GM18858 (cell line): ENCODE measurements at regions not wholly inside any gene's neighbourhood (a gene's known extent, or its start where the extent isn't known, plus 50 kb on each side); places are given as distances from the start of the nearest gene placed in this dataset.
"Not testable (repeated sequence)": the region's sequence is repeated elsewhere in the genome, so short reads cannot be mapped to it uniquely, and the experiment has no call there.

Experiments
- ATAC-seq: cut with Tn5 transposase; IDR thresholded peaks from one replicate; pipeline ENCODE4 v1.9.1; 2021; ENCODE audit not compliant: unreplicated experiment

DNA sequence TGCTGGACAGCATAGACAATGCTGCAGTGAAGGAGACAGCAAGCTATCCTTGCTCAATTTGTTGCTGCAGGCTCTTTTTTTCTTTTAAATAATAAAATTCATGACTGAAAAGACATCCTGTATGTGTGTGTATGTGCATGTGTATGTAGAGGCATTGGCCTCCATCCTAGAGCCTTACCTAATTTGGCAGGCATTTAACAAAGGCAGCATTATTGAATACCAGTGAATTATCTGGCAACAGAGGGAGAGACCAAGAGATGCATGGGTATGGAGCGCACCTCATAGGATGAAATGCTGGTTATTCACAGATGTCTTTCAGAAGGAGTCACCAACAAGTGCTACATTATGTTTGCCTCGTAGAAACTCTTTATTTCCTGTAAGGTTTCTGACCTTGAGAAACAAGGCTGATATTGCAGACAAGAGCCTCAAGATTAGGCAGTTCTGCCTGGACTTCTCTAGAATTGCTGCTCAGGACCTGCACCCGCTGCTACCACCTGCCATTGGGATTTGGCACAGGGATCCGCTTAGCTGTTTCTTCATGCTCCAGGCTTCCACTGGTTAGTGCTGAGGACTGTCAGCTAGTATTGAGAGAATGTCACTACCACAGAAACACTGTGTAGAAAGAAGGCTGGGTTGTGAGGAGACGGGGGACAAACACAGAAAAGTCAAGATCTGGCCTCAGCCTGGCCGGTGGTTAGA, 247.7 kb upstream of the RFX3 start:
- ATAC-seq: no peak

DNA sequence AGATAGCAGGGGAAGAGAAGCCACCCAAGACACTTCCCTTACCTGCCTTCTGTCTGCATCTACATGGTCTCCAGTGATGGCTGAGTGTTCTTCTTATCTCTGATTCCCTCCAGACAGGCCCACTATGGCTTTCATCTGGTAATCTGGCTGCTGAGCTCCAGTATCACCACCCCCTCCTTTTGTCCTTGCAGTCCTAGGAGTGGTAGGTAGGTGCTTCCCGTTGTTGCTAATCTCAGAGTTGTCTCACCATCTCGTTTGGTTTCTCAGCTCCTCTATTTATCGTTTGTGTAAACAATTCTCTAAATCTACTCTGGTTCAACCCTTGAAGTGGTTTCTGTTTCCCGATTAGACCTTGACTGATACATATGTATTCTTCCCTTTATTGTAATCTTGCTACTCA, 243.8 kb upstream of the RFX3 start:
- ATAC-seq: no peak

DNA sequence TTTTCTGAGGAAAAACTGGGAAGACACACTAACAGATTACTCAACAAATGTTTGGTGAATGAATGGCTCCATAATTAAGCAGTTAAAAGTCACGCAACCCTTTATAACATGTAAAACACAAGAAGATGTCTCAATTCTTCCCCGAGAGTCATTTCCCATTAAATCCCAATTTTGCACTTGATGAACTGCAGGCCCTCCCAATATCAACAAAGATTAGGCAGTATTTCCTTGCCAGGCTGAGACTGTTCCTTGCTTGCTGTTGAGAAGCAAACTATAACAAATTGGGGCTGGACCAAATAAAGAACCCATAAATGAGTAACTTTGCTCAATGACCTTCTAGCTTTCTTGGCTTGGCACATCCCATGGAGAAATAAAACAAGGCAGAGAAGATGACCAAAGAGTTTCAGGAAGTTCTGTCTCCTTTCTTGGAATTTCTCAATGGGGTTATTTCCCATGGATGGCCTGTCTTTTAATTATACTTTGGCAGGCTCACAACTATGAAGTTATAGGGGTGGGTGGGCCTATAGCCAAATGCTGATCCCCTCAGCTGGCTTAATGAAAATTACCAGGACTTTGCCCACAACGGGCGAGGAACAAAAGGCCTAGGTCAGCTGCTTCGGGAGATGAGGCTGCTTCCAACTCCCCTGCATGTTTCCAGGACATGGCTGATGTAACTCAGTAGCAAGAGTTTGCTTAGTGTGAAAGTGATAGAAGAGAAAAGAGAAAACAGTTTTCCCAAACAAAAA, 243.1 kb upstream of the RFX3 start:
- no peak for ATAC-seq

DNA sequence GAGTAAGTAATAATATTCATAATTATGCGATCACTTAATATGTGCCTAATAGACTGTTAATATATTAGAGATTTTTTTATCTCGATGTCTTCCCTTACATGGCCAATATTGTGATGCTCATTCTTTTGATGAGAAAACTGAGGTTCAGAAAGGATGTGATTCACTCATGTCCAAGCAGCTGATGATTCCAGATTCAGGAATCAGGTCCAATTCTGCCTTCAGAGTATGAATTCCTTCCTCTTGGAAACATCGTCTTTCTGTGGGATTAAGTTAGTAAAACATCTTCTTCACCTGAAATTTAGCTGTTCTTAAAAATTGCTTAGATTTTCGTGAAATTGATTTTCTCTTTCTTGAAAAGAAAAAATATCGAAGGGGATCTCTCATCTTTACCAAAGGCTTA, 242.5 kb upstream of the RFX3 start:
- ATAC-seq: no peak

DNA sequence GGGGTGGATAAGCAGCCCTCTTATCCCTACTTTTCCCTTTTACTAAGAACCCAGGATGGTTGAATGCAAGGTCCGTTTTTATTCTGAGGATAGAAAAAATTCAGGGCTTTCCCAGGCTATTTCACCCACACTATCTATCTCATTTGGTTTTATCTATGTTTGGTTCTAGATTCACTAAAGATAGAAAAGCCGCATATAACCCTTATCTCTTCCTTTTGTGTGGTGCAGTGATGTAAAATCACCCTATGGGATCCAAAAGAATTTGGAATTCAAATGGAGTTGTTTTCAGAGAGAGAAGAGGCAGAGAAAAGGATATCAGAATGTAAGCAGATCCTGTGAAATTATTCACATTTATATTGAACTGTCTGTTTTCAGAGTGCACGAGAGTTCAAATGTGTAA, 236.3 kb upstream of the RFX3 start:
- ATAC-seq: no peak

DNA sequence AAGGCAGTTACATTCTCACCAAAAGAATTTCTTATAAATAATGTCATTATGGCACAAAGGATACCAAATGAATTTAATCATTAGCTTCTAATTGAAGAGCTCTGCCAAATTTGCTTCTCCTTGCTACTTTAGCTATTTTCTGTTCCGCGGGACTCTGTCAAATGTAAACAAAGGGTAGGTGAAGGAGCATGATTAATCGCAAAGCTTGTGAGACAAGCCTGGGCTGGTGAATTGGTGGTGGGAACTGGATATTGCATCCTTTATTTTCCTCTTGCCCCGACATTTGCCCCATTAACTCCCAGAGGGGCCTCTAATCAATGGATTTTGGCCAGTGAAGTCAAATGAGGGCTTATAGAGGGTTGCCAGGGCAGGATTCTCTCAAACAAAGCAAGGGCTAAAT, 234.2 kb upstream of the RFX3 start:
- no peak for ATAC-seq

DNA sequence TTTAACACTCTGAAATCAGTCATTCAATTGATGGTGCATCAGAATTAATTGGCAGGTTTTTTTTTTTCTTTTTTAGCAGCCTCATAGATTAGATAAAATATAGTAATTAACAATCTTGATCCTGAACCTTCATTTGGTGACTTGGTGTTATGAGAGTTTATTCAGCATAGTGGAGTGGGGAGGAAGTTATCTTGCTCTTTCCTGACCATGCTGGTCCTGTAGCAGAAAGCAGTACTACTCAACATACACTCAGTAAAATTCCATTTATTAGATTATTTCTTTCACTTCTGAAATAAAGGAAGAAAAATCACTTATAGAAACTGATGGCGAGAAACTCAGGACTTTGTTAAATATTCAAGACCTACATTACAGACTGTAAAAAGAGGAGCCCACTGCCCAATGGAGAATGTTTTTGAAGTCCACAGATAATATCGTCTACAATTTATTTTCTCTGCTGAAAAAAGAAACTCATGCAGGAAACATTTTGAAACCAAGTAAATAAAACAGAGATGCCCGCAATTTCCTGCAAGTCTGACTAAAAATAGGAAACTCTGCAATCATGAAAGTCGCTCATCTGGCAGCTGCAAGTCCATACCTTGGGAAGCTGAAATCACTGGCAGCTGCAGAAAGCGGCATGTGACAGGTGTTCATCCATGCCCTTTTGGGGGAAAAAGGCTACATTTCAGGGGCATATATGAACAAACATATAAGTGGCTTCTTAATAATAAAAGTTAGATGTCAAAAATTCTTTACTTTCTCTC, 233.2 kb upstream of the RFX3 start:
- ATAC-seq: no peak

DNA sequence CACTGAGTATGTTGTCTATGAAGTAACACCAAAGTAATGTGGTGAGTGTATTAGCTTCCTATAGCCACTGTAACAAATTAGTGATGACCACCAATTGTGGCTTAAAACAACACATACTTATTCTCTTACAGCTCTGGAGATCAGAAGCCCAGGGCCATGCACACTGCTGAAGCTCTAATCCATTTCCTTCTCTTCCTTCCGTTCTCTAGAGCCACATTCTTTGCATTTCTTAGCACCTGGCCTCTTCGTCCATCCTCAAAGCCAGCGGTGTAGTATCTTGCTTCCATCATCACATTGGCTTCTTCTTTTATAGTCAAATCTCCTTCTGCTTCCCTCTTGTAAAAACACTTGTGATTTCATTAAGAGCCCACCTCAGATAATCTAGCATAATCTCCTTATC, 230.3 kb upstream of the RFX3 start:
- ATAC-seq: no peak

DNA sequence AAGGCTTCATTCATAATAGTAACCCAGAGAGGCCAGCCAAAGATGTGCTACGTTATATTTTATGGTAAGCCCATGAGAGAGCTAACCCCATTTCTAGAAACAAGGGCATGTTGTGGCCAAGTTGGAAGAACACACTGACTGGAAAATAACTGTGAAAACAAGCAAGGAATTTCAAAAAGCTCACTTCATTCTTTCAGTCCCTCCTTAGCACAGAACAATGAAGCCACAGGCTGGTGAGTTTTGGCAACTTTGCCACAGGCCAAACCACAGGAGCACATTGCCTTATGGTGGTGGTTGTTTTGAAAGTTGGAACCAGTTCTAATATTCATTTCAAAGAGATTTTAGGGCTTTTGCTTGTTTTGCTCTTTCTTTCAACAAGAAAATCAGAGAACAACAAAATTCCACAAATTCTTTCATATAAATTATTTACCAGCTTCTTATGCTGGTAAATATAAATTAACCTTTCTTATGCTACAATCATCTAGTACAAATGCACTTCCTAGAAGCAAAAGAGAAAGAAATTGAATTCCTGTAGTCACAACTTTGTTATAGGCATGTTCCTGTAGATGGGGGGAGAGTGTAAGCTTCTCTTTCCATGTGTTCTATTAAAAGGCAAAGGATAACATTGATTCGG, 225.4 kb upstream of the RFX3 start:
- no peak for ATAC-seq

DNA sequence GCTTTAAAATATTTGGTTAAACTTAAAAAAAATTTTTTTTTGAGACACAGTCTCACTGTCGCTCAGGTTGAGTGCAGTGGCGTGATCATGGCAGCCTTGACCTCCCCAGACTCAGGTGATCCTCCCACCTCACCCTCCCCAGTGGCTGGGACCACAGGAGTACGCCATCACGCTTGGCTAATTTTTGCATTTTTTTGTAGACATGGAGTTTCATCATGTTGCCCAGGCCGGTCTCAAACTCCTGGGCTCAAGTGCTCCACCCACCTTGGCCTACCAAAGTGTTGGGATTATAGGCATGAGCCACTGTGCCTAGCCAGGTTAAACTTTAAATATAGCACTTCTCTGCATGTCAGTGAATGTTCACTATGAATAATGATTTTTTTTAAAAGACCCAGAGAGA, 224.5 kb upstream of the RFX3 start:
- ATAC-seq: no peak

DNA sequence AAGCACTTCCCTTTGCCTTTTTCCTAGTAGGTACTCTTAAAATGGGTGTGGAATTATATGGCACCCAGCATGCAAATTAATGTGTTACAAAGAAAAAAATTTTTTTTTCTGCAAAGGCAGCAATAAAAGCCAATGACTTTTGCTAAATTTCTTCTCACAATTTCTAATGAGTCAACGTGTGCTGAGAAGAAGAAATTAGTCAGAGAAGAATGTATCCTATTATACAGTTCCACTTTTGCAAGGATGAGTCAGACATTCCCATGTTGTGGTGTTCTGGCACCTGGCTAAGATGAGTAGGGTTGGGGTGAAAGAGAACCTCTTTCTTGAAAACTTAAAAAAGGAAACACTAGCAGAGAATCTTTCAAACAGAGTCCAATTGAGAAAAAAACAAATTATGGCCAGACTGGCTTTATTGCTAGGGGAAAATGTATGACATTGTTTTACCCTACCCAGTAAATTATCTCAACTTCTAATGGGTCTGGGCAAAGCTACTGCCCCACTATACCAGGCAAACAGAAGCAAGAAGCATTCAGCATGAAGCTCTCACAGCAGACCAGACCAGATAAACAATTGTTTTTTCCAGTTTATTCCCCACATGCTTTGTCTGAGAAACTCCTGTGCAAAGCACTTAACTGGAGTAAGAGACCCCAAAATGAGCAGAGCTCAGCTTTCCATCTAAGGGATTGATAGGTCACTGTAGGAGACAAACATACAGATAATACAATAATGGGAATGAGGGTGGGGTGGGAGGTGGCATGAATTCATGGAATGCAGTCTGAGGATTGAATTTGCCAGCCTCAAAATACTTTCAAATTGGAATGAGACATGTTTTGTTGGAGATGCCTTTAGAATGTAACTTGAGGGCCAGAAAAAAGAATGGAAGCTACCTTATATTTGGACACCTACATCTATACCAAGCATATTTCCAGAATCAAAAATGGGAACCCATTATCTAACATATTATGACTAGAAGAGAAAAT, 220.8 kb upstream of the RFX3 start:
- ATAC-seq: no peak

DNA sequence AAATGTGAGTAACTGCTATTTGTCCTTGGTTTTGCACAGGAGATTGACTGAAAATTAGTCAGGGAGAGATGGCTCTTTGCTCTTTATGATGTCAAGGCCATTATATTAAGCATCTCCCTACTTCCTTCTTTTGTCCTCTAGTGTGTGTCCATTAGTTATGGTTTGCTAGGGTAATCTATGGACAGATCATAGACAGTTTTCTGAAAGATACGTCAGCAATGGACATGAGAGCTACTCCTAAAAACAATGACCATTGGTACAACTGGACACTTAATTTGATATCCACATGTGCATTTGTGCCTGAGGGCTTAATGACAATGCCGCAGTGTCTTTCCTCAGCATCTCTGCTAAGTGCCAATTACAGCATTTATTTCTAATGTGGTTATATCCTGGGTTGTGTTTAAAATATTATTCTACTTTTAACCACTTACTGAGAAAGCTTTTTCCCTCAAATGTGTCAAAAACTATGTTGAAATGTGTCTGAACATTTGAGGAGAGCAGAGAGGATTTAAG, 218.2 kb upstream of the RFX3 start:
- no peak for ATAC-seq

DNA sequence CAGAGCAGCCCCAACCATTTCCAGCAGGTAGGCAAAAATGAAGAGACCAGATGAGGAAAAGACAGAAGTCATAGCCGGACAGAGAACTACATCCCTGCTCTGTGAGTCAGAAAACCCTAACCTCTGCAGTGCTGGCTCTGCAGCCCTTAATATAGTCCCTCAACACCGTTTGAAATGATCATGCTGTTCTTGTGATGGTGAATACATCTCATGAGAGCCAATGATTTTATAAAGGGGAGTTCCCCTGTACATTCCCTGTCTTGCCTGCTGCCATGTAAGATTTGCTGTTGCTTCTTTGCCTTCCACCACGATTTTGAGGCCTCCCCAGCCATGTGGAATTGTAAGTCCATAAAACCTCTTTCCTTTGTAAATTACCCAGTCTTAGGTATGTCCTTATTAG, 216.8 kb upstream of the RFX3 start:
- ATAC-seq: no peak

DNA sequence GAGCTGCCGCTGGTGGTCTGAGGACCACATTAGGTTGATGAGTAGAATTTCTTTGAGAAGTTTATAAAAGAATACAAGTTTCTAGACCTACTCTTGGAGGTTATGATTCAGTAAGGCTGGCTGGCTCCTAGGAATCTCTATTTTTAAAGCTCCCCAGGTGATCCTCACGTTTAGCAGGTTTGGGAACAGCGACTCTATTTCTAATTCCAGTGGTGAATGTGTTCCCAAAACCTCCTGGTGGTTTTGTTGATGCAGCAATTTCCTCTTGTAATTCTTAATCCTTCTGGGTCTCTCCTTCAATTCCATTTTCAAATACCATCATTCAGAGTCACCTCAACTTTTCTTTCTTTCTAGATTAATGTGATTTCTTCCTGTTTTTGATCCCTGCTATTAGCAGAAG, 215.9 kb upstream of the RFX3 start:
- no peak for ATAC-seq

DNA sequence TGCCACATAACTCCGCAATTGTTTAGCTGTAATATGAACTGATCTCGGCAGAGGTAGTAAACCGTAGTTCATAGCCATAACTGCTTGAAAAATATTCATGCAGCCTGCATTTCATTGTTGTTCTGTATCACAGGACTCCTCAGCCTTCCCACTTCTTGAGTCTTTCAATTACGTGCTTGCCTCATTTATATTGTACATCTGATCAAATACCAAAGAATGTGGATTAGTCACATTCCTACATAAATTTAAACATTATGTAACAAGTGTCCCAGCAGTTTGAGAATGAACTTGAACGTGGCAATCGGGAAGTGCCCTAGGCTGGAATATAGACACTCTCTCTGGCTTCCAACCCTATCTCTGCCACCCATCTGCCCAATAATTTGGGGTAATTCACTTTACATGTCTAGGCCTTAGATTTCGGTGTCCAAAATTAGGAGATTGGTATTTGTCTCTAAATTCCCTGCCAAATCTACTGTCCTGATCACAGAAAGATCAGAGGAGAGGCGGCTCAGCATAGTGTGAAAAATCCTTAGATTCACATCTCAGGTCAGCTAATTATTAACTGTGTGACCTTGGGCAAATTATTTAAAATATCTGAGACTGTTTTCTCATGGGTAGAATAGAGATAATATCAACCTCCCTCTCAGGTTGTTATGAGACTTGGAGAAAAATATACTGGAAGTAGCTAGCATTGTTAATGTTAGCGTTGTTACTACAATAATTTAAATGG, 215.1 kb upstream of the RFX3 start:
- ATAC-seq: no peak

DNA sequence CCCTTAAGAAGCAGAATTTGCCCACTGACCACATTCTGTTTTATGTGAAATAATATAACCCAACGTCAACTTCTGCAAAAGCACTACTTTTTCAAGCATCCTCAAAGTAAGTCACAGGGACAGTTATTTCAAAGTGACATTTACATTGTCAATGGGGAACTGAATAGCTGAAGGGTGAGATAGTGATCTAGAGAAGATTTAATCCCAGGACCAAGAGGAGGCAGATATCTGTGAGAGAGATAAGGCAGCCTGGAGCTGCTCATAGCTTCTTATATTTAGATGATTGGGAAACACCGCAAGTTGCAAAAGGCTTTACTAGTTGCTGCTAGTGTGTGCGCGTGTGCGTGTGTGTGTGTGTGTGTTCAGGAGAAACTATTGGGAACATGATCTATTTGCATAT, 210.4 kb upstream of the RFX3 start:
- no peak for ATAC-seq

DNA sequence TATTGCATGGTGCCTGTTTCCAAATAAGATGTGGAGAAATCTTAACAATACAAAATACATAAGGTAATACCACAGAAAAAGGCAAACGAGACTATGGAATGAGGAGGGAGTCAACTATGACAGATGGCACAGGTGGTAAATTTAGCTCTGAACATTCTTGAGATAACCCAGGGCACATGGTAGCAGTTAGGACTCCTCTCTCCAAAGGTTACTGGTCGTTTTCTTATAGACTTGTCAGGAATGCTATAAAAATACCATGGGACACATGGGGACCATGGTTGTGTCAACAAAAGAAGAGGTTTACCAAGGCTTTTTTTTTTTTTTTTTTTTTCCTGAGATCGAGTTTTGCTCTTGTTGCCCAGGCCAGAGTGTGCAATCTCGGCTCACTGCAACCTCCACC, 209.4 kb upstream of the RFX3 start:
- ATAC-seq: no peak

DNA sequence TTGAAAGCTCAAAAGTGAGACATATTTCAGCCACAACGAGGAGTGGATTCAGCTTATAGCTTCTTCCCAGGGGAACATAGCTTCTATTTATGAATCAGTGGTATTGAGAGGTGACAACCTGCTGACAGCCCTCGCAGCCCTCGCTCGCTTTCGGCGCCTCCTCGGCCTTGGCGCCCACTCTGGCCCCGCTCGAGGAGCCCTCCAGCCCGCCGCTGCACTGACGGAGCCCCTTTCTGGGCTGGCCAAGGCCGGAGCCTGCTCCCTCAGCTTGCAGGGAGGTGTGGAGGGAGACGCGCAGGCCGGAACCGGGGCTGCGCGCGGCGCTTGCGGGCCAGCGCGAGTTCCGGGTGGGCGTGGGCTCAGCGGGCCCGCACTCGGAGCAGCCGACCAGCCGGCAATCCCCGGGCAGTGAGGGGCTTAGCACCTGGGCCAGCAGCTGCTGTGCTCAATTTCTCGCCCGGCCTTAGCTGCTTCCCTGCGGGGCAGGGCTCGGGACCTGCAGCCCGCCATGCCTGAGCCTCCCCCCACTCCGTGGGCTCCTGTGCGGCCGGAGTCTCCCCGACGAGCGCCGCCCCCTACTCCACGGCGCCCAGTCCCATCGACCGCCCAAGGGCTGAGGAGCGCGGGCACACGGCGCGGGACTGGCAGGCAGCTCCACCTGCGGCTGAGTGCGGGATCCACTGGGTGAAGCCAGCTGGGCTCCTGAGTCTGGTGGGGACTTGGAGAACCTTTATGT, 207.9 kb upstream of the RFX3 start:
- not testable (repeated sequence) for ATAC-seq

DNA sequence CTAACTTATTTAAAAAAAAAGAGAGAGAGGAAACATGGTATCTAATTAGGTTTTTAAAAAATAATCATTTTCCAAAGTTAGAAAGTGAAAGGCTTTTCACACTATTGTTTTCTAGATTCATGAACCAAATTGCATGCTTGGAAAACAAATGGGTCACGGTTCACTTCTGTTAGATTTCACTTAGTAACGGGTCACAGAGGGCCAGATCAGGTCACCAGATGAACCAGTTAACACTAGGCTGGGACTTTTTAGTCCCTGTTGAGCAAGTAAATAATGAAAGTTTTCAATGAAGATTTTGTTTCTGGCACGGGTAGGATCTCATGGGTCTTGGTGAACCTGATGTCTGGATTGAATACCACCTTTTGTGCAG, 207.2 kb upstream of the RFX3 start:
- no peak for ATAC-seq
